NCI-H146 treated with DMSO at 0.1 percent for 48 hours (cell line): ENCODE measurements at regions not wholly inside any gene's neighbourhood (a gene's known extent, or its start where the extent isn't known, plus 50 kb on each side); places are given as distances from the start of the nearest gene placed in this dataset.

Experiments
- DNase-seq: peaks from one replicate; lab custom pipeline; 2025; ENCODE audit not compliant: unreplicated experiment; lab: John Stamatoyannopoulos, UW

- DNase-seq = no peak
Measured at GRCh38 chr2:223107825-223108224, 55.8 kb downstream of the KCNE4 start.

GRCh38 chr2:223108351-223109050 is 56.5 kb downstream of the KCNE4 start:
- DNase-seq = no peak

GRCh38 chr2:223109341-223109740 is 57.4 kb downstream of the KCNE4 start:
- DNase-seq = no peak

GRCh38 chr2:223113161-223113560 is 61.2 kb downstream of the KCNE4 start:
- DNase-seq = no peak

- DNase-seq = no peak
Measured at GRCh38 chr2:223114170-223114569, 62.2 kb downstream of the KCNE4 start.

- DNase-seq = no peak
Measured at GRCh38 chr2:223114917-223115316, 62.9 kb downstream of the KCNE4 start.

- DNase-seq = no peak
Measured at GRCh38 chr2:223117533-223117932, 65.5 kb downstream of the KCNE4 start.

GRCh38 chr2:223121283-223121682 is 69.3 kb downstream of the KCNE4 start:
- no peak for DNase-seq

- no peak for DNase-seq
Measured at GRCh38 chr2:223122781-223123180, 70.8 kb downstream of the KCNE4 start.

- no peak for DNase-seq
Measured at GRCh38 chr2:223123855-223124610, 72.0 kb downstream of the KCNE4 start.

- DNase-seq = no peak
Measured at GRCh38 chr2:223141606-223142005, 89.6 kb downstream of the KCNE4 start.

GRCh38 chr2:223142118-223142517 is 90.1 kb downstream of the KCNE4 start:
- no peak for DNase-seq

GRCh38 chr2:223147431-223147830 is 95.4 kb downstream of the KCNE4 start:
- DNase-seq = no peak

GRCh38 chr2:223148516-223148915 is 96.5 kb downstream of the KCNE4 start:
- no peak for DNase-seq

GRCh38 chr2:223155956-223156355 is 104.0 kb downstream of the KCNE4 start:
- DNase-seq = no peak

- DNase-seq = no peak
Measured at GRCh38 chr2:223161873-223162458, 110.0 kb downstream of the KCNE4 start.

- DNase-seq = no peak
Measured at GRCh38 chr2:223165423-223166214, 113.6 kb downstream of the KCNE4 start.

GRCh38 chr2:223166215-223166493 is 114.2 kb downstream of the KCNE4 start:
- DNase-seq = no peak

- DNase-seq = no peak
Measured at GRCh38 chr2:223166983-223167650, 115.1 kb downstream of the KCNE4 start.

GRCh38 chr2:223169830-223170605 is 118.0 kb downstream of the KCNE4 start:
- DNase-seq = no peak
